SU-DHL-6 (cell line): ENCODE measurements at regions not wholly inside any gene's neighbourhood (a gene's known extent, or its start where the extent isn't known, plus 50 kb on each side); places are given as distances from the start of the nearest gene placed in this dataset.

ENCODE experiments used
- H2AFZ ChIP-seq: fragments of 200-600 bp; sonication (generic); 2 replicates; pipeline ENCODE4 v1.6.1; 2014; ENCODE audit warnings: low read depth, mild to moderate bottlenecking, moderate library complexity, mixed read lengths, antibody characterized with exemption, low read length; ENCODE audit not compliant: severe bottlenecking
- H3F3A ChIP-seq: fragments of 200-600 bp; shearing (Covaris generic); 2 replicates; pipeline ENCODE4 v1.6.0; 2016; ENCODE audit warnings: antibody characterized with exemption, mild to moderate bottlenecking; ENCODE audit not compliant: insufficient read depth
- H3K27ac ChIP-seq: fragments of 200-600 bp; sonication (generic); 2 replicates; pipeline ENCODE4 v1.5.1; 2016; ENCODE audit warnings: low read depth, mild to moderate bottlenecking, low read length, moderate library complexity, mixed read lengths
- H3K27me3 ChIP-seq: fragments of 200-600 bp; sonication (generic), shearing (Covaris generic); 2 replicates; pipeline ENCODE4 v1.6.0; 2014; ENCODE audit warnings: mild to moderate bottlenecking, low read length
- H3K36me3 ChIP-seq: fragments of 200-600 bp; sonication (generic); 2 replicates; pipeline ENCODE4 v1.6.1; 2014; ENCODE audit warnings: mild to moderate bottlenecking, low read length, mixed read lengths
- H3K4me2 ChIP-seq: fragments of 300-600, 200-600 bp; shearing (Covaris generic), sonication (generic); 2 replicates; pipeline ENCODE4 v1.6.0; 2014; ENCODE audit warnings: low read length, low read depth, mild to moderate bottlenecking; ENCODE audit not compliant: poor library complexity, severe bottlenecking
- H3K4me3 ChIP-seq: fragments of 200-600 bp; sonication (generic); 2 replicates; pipeline ENCODE4 v1.5.1; 2014; ENCODE audit warnings: antibody characterized with exemption, low read length, mild to moderate bottlenecking, mixed read lengths; ENCODE audit not compliant: insufficient read depth, poor library complexity, severe bottlenecking
- H3K79me2 ChIP-seq: fragments of 200-600 bp; sonication (generic); 2 replicates; pipeline ENCODE4 v1.6.1; 2014; ENCODE audit warnings: mild to moderate bottlenecking, low read length, moderate library complexity; ENCODE audit not compliant: insufficient read depth
- H3K9ac ChIP-seq: fragments of 200-600 bp; sonication (generic); 2 replicates; pipeline ENCODE4 v1.7.0; 2014; ENCODE audit warnings: mild to moderate bottlenecking, low read length
- H3K9me2 ChIP-seq: fragments of 200-600 bp; sonication (generic); replicated peaks from 2 replicates; pipeline ENCODE4 v1.6.1; 2014; ENCODE audit warnings: low read length; ENCODE audit not compliant: insufficient read depth
- H3K9me3 ChIP-seq: fragments of 200-600 bp; sonication (generic); 2 replicates; pipeline ENCODE4 v1.6.1; 2014; ENCODE audit warnings: low read length, mixed read lengths; ENCODE audit not compliant: insufficient read depth
- H4K20me1 ChIP-seq: fragments of 200-600 bp; sonication (generic); 2 replicates; pipeline ENCODE4 v1.6.1; 2014; ENCODE audit warnings: low read depth, mild to moderate bottlenecking, antibody characterized with exemption, low read length, moderate library complexity, mixed read lengths
- CTCF ChIP-seq: fragments of 200-600 bp; sonication (generic); IDR thresholded peaks from one replicate; pipeline ENCODE4 v1.5.1; 2017; ENCODE audit warnings: antibody characterized with exemption, mild to moderate bottlenecking, low read length, moderate library complexity; ENCODE audit not compliant: insufficient read depth, poor library complexity, severe bottlenecking
- EZH2phosphoT487 ChIP-seq: fragments of 200-600 bp; sonication (generic), shearing (Covaris generic); conservative IDR thresholded peaks from 2 replicates; pipeline ENCODE4 v1.6.1; 2018; ENCODE audit warnings: mild to moderate bottlenecking, antibody characterized with exemption, low read length, moderate library complexity, mixed read lengths

GRCh38 chr2:6078414-6078813, 386.2 kb downstream of the SOX11 start:
- H3F3A ChIP-seq = no peaks in the 10 kb centered on the region
- no peak overlapping the region for H3K9ac ChIP-seq
- no peak overlapping the region for H3K27ac ChIP-seq
- no peak overlapping the region for H3K4me2 ChIP-seq
- no peaks in the 10 kb centered on the region for H3K9me3 ChIP-seq
- TF ChIP-seq CTCF (no peak), EZH2phosphoT487 (no peak)
- no peaks in the 10 kb centered on the region for H3K27me3 ChIP-seq
- no peaks in the 10 kb centered on the region for H3K36me3 ChIP-seq
- no peaks in the 10 kb centered on the region for H3K79me2 ChIP-seq
- no peak overlapping the region for H3K4me3 ChIP-seq
- H3K9me2 ChIP-seq = no peaks in the 10 kb centered on the region
- no peak overlapping the region for H2AFZ ChIP-seq
- H4K20me1 ChIP-seq = no peaks in the 10 kb centered on the region

- no peaks in the 10 kb centered on the region for H3F3A ChIP-seq
- H2AFZ ChIP-seq = no peak overlapping the region
- no peaks in the 10 kb centered on the region for H3K9me2 ChIP-seq
- TF ChIP-seq EZH2phosphoT487 = no peak
- no peak for TF ChIP-seq CTCF
- no peaks in the 10 kb centered on the region for H3K36me3 ChIP-seq
- no peaks in the 10 kb centered on the region for H3K79me2 ChIP-seq
- no peak overlapping the region for H3K27ac ChIP-seq
- no peak overlapping the region for H3K9ac ChIP-seq
- no peak overlapping the region for H3K4me3 ChIP-seq
- no peak overlapping the region for H3K4me2 ChIP-seq
- H4K20me1 ChIP-seq = no peaks in the 10 kb centered on the region
- H3K27me3 ChIP-seq = no peaks in the 10 kb centered on the region
- no peaks in the 10 kb centered on the region for H3K9me3 ChIP-seq
Measured at GRCh38 chr2:6079405-6079804, 387.2 kb downstream of the SOX11 start.

GRCh38 chr2:6080932-6081753, 389.0 kb downstream of the SOX11 start:
- H3K4me3 ChIP-seq = no peak overlapping the region
- no peak overlapping the region for H3K27ac ChIP-seq
- H3K27me3 ChIP-seq = no peaks in the 10 kb centered on the region
- H3K79me2 ChIP-seq = no peaks in the 10 kb centered on the region
- H3K9me3 ChIP-seq = no peaks in the 10 kb centered on the region
- no peak overlapping the region for H3K9ac ChIP-seq
- no peaks in the 10 kb centered on the region for H3K9me2 ChIP-seq
- no peaks in the 10 kb centered on the region for H3K36me3 ChIP-seq
- H3K4me2 ChIP-seq = no peak overlapping the region
- H4K20me1 ChIP-seq = no peaks in the 10 kb centered on the region
- H3F3A ChIP-seq = no peaks in the 10 kb centered on the region
- H2AFZ ChIP-seq = no peak overlapping the region
- TF ChIP-seq EZH2phosphoT487 (no peak), CTCF (no peak)
